ENCODE measurements at regions not wholly inside any gene's neighbourhood (a gene's known extent, or its start where the extent isn't known, plus 50 kb on each side); places are given as distances from the start of the nearest gene placed in this dataset.

DNA sequence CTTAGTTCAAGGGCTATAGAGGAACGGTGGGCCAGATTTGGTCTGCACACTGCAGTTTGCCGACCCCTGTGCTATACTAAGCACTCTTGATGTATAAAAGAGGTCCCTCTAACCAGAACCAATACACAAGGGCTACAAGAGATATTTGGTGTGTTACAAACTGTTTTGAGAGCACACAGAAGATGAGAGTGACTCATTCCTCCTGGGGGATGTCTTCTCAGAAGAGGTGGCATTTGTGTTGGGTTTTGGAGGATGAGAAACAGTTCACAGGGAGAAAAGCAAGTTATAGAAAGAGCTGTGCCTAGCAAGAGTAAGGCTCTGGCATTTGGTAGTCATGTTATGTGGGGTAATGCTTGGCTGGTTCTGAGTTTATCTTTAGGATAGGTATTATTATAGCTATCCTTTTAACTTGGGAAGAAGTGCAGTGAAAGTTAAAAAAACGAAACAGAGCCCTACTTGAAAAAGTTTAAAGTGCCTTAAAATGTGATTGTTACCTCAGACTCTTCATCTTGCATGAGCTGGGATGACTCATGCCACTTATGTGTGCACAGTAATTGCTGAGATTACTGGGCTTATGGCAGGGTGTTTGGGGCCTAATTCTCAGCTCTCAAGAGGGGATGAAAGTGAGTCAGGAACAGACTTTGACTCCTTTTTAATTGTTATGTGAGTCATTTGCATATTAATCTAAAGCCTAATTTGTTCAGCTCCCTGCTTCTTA, 160.4 kb downstream of the KIF20B start:
- H3K27ac ChIP-seq (replicated peaks in 1 of 4) = no peak overlapping the region
- H3K4me3 ChIP-seq = no peak overlapping the region
- no peaks in the 10 kb centered on the region for H3K27me3 ChIP-seq
- H3K9me3 ChIP-seq = no peaks in the 10 kb centered on the region
- H3K36me3 ChIP-seq = no peaks in the 10 kb centered on the region
- DNase-seq (ENCODE audit: extremely low spot score) = no peak
- WGBS = 77% methylated on average over 3 of the region's 3 CpGs
- TF ChIP-seq, protein P1, sequence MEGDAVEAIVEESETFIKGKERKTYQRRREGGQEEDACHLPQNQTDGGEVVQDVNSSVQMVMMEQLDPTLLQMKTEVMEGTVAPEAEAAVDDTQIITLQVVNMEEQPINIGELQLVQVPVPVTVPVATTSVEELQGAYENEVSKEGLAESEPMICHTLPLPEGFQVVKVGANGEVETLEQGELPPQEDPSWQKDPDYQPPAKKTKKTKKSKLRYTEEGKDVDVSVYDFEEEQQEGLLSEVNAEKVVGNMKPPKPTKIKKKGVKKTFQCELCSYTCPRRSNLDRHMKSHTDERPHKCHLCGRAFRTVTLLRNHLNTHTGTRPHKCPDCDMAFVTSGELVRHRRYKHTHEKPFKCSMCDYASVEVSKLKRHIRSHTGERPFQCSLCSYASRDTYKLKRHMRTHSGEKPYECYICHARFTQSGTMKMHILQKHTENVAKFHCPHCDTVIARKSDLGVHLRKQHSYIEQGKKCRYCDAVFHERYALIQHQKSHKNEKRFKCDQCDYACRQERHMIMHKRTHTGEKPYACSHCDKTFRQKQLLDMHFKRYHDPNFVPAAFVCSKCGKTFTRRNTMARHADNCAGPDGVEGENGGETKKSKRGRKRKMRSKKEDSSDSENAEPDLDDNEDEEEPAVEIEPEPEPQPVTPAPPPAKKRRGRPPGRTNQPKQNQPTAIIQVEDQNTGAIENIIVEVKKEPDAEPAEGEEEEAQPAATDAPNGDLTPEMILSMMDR (IDR thresholded peaks at IDR 0.05) = no peak
- TF ChIP-seq EP300 (IDR thresholded peaks at IDR 0.05) (no peak), POLR2AphosphoS5 (IDR thresholded peaks at IDR 0.05) (no peak), POLR2A (IDR thresholded peaks at IDR 0.05; ENCODE audit: low read depth) (no peak)
- intact Hi-C loops (cut with DNase I) = no loop called here
- no peaks in the 10 kb centered on the region for H3K4me1 ChIP-seq

DNA sequence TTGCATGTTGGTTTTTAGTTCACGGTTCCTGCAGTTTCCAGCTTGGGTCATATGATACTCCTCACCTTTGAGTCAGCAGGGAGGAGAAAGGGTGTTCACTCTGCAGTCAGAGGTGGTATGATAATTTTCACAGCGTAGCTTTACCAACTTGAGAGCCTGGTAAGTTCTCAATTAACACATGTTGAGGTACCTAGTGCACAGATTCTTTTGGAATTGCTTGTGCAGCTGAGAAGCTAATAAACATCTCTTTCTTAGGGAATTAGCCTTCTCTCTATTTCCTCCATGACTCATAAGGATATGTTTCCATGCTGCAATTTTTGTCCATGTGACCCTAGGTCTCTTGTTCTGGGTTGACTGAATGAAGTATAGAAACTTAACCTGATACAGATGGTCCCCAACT, 166.6 kb downstream of the KIF20B start:
- Histone ChIP-seq H3K9me3 (no peaks in the 10 kb centered on the region), H3K4me3 (no peak overlapping the region), H3K27me3 (no peaks in the 10 kb centered on the region), H3K27ac (replicated peaks in 1 of 4) (no peak overlapping the region), H3K36me3 (no peaks in the 10 kb centered on the region), H3K4me1 (no peaks in the 10 kb centered on the region)
- intact Hi-C loops (cut with DNase I) = no loop called here
- no peak for DNase-seq (ENCODE audit: extremely low spot score)
- TF ChIP-seq, protein P1 (IDR thresholded peaks at IDR 0.05) = no peak
- TF ChIP-seq POLR2AphosphoS5 (IDR thresholded peaks at IDR 0.05) (no peak), POLR2A (IDR thresholded peaks at IDR 0.05; ENCODE audit: low read depth) (no peak), EP300 (IDR thresholded peaks at IDR 0.05) (no peak)
- 67% methylated on average over 2 of the region's 2 CpGs for WGBS

DNA sequence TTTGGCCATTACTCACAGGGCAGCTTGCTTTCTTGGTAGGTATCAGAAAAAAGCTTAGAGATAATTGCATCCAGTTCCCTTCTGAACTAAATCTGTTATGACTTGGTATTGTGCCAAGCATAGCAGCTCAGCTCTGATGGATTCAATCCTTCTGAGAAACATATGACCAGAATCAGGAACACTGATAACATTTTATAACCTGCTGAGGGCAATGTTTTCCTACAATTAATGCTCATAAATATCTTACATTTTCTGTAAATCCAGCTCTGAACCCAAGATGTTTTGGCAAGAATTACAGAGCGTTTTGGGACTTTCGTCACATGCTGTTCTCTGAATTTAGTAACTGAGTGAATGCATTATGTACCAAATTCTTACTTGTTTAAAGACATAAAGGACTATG, 167.8 kb downstream of the KIF20B start:
- Histone ChIP-seq H3K9me3 (no peaks in the 10 kb centered on the region), H3K27me3 (no peaks in the 10 kb centered on the region), H3K4me1 (no peaks in the 10 kb centered on the region), H3K4me3 (no peak overlapping the region), H3K27ac (replicated peaks in 1 of 4) (no peak overlapping the region), H3K36me3 (no peaks in the 10 kb centered on the region)
- intact Hi-C loops (cut with DNase I) = no loop called here
- DNase-seq (ENCODE audit: extremely low spot score) = no peak
- 59% methylated on average over 2 of the region's 2 CpGs for WGBS
- TF ChIP-seq POLR2A (IDR thresholded peaks at IDR 0.05; ENCODE audit: low read depth) = no peak
- no peak for TF ChIP-seq EP300 (IDR thresholded peaks at IDR 0.05)
- TF ChIP-seq, protein P1 (IDR thresholded peaks at IDR 0.05) = no peak
- no peak for TF ChIP-seq POLR2AphosphoS5 (IDR thresholded peaks at IDR 0.05)

DNA sequence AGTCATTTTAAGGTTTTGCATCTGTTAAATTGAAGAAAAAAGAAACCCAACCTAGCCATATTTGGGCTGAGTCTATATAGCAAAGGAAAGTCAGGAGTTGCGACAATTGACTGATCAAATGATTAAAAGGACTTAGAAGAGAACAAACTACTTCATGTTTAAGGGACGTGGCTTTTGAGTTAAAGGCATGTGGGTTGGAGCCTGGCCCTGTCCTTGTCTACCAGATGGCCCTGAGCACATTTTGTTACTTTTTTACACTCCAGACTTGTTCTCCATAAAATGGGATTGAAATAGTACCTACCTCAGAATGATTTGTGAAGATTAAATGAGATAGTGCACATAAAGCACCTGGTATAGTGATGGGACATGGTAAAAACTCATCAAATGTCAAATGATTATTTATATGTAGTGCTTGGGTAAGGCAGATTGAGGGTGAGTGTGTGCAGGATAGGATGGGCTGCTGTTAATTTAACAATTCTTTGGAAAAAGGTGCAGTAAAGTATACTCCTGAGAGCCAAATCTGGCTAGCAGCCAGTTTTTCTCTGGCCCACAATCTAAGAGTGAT, 168.3 kb downstream of the KIF20B start:
- H3K4me3 ChIP-seq = no peak overlapping the region
- H3K36me3 ChIP-seq = no peaks in the 10 kb centered on the region
- TF ChIP-seq, protein P1 (IDR thresholded peaks at IDR 0.05) = no peak
- TF ChIP-seq EP300 (IDR thresholded peaks at IDR 0.05) (no peak), POLR2AphosphoS5 (IDR thresholded peaks at IDR 0.05) (no peak), POLR2A (IDR thresholded peaks at IDR 0.05; ENCODE audit: low read depth) (no peak)
- intact Hi-C loops (cut with DNase I) = no loop called here
- no peak overlapping the region for H3K27ac ChIP-seq (replicated peaks in 1 of 4)
- no peak for DNase-seq (ENCODE audit: extremely low spot score)
- no peaks in the 10 kb centered on the region for H3K4me1 ChIP-seq
- H3K9me3 ChIP-seq = no peaks in the 10 kb centered on the region
- H3K27me3 ChIP-seq = no peaks in the 10 kb centered on the region
- whole genome bisulfite sequencing = 81% methylated on average over 2 of the region's 2 CpGs

Data from esophagus muscularis mucosa (tissue), 4 donors.